Skeletal muscle cell (primary cell): ENCODE measurements at regions not wholly inside any gene's neighbourhood (a gene's known extent, or its start where the extent isn't known, plus 50 kb on each side); places are given as distances from the start of the nearest gene placed in this dataset.

Source experiments
- DNase-seq: peaks from one replicate; pipeline ENCODE4 v3.0.0-alpha.2; 2010; ENCODE audit warnings: low read depth
- H3K4me3 ChIP-seq: 2 replicates; pipeline ENCODE4 v1.5.1; 2011; ENCODE audit warnings: low read depth, mild to moderate bottlenecking, control low read depth, low read length, moderate library complexity

- H3K4me3 ChIP-seq = no peak overlapping the region
- DNase-seq = no peak
These were observed 1059.0 kb downstream of the TUSC7 start for GRCh38 chr3:117768581-117768980.

- DNase-seq = no peak
- H3K4me3 ChIP-seq = no peak overlapping the region
These were observed 1064.6 kb downstream of the TUSC7 start for GRCh38 chr3:117774130-117774529.

- H3K4me3 ChIP-seq = no peak overlapping the region
- DNase-seq = no peak
These were observed 1076.8 kb downstream of the TUSC7 start for GRCh38 chr3:117786349-117786748.

GRCh38 chr3:117788061-117788460, 1078.5 kb downstream of the TUSC7 start:
- H3K4me3 ChIP-seq = no peak overlapping the region
- DNase-seq = peak; percentile 98

- no peak for DNase-seq
- no peak overlapping the region for H3K4me3 ChIP-seq
These were observed 1078.9 kb downstream of the TUSC7 start for GRCh38 chr3:117788506-117788905.

GRCh38 chr3:117790235-117790987, 1080.8 kb downstream of the TUSC7 start:
- no peak overlapping the region for H3K4me3 ChIP-seq
- DNase-seq = no peak

- H3K4me3 ChIP-seq = no peak overlapping the region
- DNase-seq = no peak
These were observed 1084.2 kb downstream of the TUSC7 start for GRCh38 chr3:117793622-117794265.

- no peak overlapping the region for H3K4me3 ChIP-seq
- DNase-seq = no peak
These were observed 1088.6 kb downstream of the TUSC7 start for GRCh38 chr3:117798221-117798620.

- no peak overlapping the region for H3K4me3 ChIP-seq
- no peak for DNase-seq
These were observed 1089.3 kb downstream of the TUSC7 start for GRCh38 chr3:117798687-117799386.

GRCh38 chr3:117799387-117799735, 1089.8 kb downstream of the TUSC7 start:
- no peak overlapping the region for H3K4me3 ChIP-seq
- no peak for DNase-seq

GRCh38 chr3:117801912-117802239, 1092.3 kb downstream of the TUSC7 start:
- H3K4me3 ChIP-seq = no peak overlapping the region
- no peak for DNase-seq

- no peak overlapping the region for H3K4me3 ChIP-seq
- no peak for DNase-seq
These were observed 1099.9 kb downstream of the TUSC7 start for GRCh38 chr3:117809186-117810081.

GRCh38 chr3:117811786-117812185, 1102.2 kb downstream of the TUSC7 start:
- no peak overlapping the region for H3K4me3 ChIP-seq
- DNase-seq = no peak

- DNase-seq = no peak
- no peak overlapping the region for H3K4me3 ChIP-seq
These were observed 1105.4 kb downstream of the TUSC7 start for GRCh38 chr3:117814975-117815374.

- H3K4me3 ChIP-seq = no peak overlapping the region
- DNase-seq = no peak
These were observed 1107.5 kb downstream of the TUSC7 start for GRCh38 chr3:117817103-117817502.

- H3K4me3 ChIP-seq = no peak overlapping the region
- DNase-seq = no peak
These were observed 1109.0 kb downstream of the TUSC7 start for GRCh38 chr3:117818592-117818991.

- no peak overlapping the region for H3K4me3 ChIP-seq
- DNase-seq = no peak
These were observed 1111.2 kb downstream of the TUSC7 start for GRCh38 chr3:117820658-117821299.

GRCh38 chr3:117822416-117822815, 1112.8 kb downstream of the TUSC7 start:
- no peak for DNase-seq
- no peak overlapping the region for H3K4me3 ChIP-seq

GRCh38 chr3:117836296-117836695, 1126.7 kb downstream of the TUSC7 start:
- DNase-seq = no peak
- no peak overlapping the region for H3K4me3 ChIP-seq
